ENCODE measurements at regions not wholly inside any gene's neighbourhood (a gene's known extent, or its start where the extent isn't known, plus 50 kb on each side); places are given as distances from the start of the nearest gene placed in this dataset.

DNA sequence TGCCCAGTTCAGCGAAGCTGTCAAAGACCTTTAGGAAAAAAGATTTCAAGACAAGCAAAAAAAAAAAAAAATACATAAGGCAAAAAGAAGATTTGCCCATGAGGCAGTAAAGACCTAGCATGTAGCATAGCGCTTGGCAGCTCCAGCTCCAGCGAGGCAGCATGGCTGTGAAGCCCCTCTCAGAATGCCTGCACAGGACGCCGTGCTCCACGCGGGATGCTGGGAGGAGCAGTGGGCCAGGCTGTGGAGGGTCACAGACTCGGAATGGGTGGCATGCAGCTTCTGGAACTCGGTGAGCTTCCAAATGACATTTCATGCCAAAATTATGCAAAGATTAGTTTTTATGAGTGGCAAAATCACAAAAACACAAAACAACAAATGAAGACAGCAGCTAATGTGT lies 267.3 kb downstream of the ZNF516 start:
- TF ChIP-seq, protein P1, sequence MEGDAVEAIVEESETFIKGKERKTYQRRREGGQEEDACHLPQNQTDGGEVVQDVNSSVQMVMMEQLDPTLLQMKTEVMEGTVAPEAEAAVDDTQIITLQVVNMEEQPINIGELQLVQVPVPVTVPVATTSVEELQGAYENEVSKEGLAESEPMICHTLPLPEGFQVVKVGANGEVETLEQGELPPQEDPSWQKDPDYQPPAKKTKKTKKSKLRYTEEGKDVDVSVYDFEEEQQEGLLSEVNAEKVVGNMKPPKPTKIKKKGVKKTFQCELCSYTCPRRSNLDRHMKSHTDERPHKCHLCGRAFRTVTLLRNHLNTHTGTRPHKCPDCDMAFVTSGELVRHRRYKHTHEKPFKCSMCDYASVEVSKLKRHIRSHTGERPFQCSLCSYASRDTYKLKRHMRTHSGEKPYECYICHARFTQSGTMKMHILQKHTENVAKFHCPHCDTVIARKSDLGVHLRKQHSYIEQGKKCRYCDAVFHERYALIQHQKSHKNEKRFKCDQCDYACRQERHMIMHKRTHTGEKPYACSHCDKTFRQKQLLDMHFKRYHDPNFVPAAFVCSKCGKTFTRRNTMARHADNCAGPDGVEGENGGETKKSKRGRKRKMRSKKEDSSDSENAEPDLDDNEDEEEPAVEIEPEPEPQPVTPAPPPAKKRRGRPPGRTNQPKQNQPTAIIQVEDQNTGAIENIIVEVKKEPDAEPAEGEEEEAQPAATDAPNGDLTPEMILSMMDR (IDR thresholded peaks at IDR 0.05; ENCODE audit: unreplicated experiment) = no peak
- intact Hi-C loops (cut with micrococcal nuclease) = no loop called here
- no peak for DNase-seq (ENCODE audit: unreplicated experiment)
- CTCF ChIA-PET = interaction anchor here (0.7 kb wide), 1 partner anchor 1313 kb away, joined by 4 read pairs; no protein-coding TSS in a partner anchor
- POLR2A ChIA-PET = interaction anchor here (0.9 kb wide), 1 partner anchor 18 kb away, joined by 4 read pairs; no protein-coding TSS in a partner anchor
- no peak overlapping the region for H3K27ac Mint-ChIP-seq (ENCODE audit: low read depth, unreplicated experiment)
- no peaks in the 10 kb centered on the region for H3K36me3 Mint-ChIP-seq (ENCODE audit: insufficient read depth, unreplicated experiment)
- H3K4me3 Mint-ChIP-seq (ENCODE audit: unreplicated experiment) = no peak overlapping the region
- no TSS peak for BruUV-seq (replicated peaks)
- no peaks in the 10 kb centered on the region for H3K27me3 Mint-ChIP-seq (ENCODE audit: insufficient read depth, unreplicated experiment)
- H3K4me1 Mint-ChIP-seq (ENCODE audit: insufficient read depth, unreplicated experiment) = peaks cover under 1% of the 10 kb centered on the region
- no peaks in the 10 kb centered on the region for H3K9me3 Mint-ChIP-seq (ENCODE audit: unreplicated experiment)

DNA sequence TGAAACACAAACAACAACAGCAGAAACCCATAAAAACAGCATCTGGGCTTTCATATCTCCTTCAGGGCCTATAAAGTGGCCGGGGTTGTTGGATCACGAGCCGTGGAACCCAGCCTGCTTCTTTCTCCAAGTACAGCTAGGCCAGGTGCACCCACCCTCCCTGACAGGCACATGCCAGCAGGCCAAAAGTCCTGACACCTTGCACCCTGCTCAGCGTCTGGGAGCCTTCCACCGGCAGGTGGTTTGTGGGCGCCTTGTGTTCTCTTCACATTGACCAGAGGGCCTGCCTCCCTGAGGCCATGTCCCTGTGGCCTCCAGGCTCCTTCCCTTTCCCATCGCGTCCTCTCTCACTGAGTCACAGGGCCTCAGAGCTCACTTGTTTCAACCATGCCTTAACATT lies 271.6 kb downstream of the ZNF516 start:
- TF ChIP-seq, protein P1 (IDR thresholded peaks at IDR 0.05; ENCODE audit: unreplicated experiment) = no peak
- H3K36me3 Mint-ChIP-seq (ENCODE audit: insufficient read depth, unreplicated experiment) = no peaks in the 10 kb centered on the region
- no peaks in the 10 kb centered on the region for H3K27me3 Mint-ChIP-seq (ENCODE audit: insufficient read depth, unreplicated experiment)
- intact Hi-C loops (cut with micrococcal nuclease) = no loop called here
- ChIA-PET POLR2A (no interaction called here), CTCF (no interaction called here)
- H3K4me3 Mint-ChIP-seq (ENCODE audit: unreplicated experiment) = no peak overlapping the region
- H3K9me3 Mint-ChIP-seq (ENCODE audit: unreplicated experiment) = no peaks in the 10 kb centered on the region
- BruUV-seq (replicated peaks) = no TSS peak
- peaks cover 6% of the 10 kb centered on the region for H3K4me1 Mint-ChIP-seq (ENCODE audit: insufficient read depth, unreplicated experiment)
- no peak for DNase-seq (ENCODE audit: unreplicated experiment)
- H3K27ac Mint-ChIP-seq (ENCODE audit: low read depth, unreplicated experiment) = no peak overlapping the region

DNA sequence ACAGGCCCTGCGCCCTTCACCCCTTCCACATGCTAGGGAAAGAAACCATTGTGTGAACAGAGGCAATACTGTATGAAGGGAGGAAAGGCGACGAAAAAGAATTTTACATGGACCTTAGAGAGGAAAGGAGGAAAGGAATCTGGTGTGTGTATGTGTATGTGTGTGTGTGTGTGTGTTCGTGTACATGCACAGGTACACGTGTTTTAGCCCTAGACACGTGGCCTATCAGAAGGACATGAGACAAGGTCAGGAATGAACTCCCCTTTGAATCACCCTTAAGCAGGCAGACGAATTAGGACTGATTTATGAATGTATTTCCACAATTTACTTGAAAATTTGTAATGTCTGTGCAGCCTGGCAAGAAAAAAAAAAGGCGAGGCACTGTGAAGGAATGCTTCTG lies 276.0 kb downstream of the ZNF516 start:
- Mint-ChIP-seq H3K36me3 (ENCODE audit: insufficient read depth, unreplicated experiment) (no peaks in the 10 kb centered on the region), H3K27me3 (ENCODE audit: insufficient read depth, unreplicated experiment) (no peaks in the 10 kb centered on the region), H3K4me3 (ENCODE audit: unreplicated experiment) (no peak overlapping the region), H3K4me1 (ENCODE audit: insufficient read depth, unreplicated experiment) (peaks cover 6% of the 10 kb centered on the region), H3K9me3 (ENCODE audit: unreplicated experiment) (peaks cover 6% of the 10 kb centered on the region), H3K27ac (ENCODE audit: low read depth, unreplicated experiment) (no peak overlapping the region)
- intact Hi-C loops (cut with micrococcal nuclease) = no loop called here
- TF ChIP-seq, protein P1 (IDR thresholded peaks at IDR 0.05; ENCODE audit: unreplicated experiment) = no peak
- DNase-seq (ENCODE audit: unreplicated experiment) = no peak
- no TSS peak for BruUV-seq (replicated peaks)
- POLR2A ChIA-PET = no interaction called here
- CTCF ChIA-PET = no interaction called here

DNA sequence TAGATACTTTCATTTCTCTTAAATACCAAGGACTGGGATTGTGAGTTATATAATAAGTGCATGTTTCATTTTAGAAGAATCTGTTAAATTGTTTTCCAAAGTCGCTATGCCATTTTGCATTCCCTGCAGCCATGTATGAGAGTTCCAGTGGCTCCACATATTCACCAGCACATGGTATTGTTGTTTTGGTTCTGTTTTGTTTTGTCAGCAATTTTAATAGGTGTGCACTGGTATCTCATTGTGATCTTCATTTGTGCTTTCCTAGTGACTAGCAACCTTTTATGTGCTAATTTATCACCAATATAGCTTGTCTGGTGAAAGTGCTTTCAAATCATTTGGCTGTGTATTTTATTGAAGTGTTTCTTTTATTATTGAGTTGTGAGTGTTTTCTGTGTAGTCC lies 278.9 kb downstream of the ZNF516 start:
- peaks cover 6% of the 10 kb centered on the region for H3K9me3 Mint-ChIP-seq (ENCODE audit: unreplicated experiment)
- no peaks in the 10 kb centered on the region for H3K27me3 Mint-ChIP-seq (ENCODE audit: insufficient read depth, unreplicated experiment)
- H3K4me1 Mint-ChIP-seq (ENCODE audit: insufficient read depth, unreplicated experiment) = peaks cover 6% of the 10 kb centered on the region
- ChIA-PET POLR2A (no interaction called here), CTCF (no interaction called here)
- H3K4me3 Mint-ChIP-seq (ENCODE audit: unreplicated experiment) = no peak overlapping the region
- no peak for DNase-seq (ENCODE audit: unreplicated experiment)
- TF ChIP-seq, protein P1 (IDR thresholded peaks at IDR 0.05; ENCODE audit: unreplicated experiment) = no peak
- no TSS peak for BruUV-seq (replicated peaks)
- H3K27ac Mint-ChIP-seq (ENCODE audit: low read depth, unreplicated experiment) = no peak overlapping the region
- intact Hi-C loops (cut with micrococcal nuclease) = no loop called here
- H3K36me3 Mint-ChIP-seq (ENCODE audit: insufficient read depth, unreplicated experiment) = no peaks in the 10 kb centered on the region

Measured in MCF 10A (cell line).